ENCODE measurements at regions not wholly inside any gene's neighbourhood (a gene's known extent, or its start where the extent isn't known, plus 50 kb on each side); places are given as distances from the start of the nearest gene placed in this dataset.

- no peak overlapping the region for H3K4me2 ChIP-seq (ENCODE audit: low read length)
- no peaks in the 10 kb centered on the region for H3K9me2 ChIP-seq (ENCODE audit: insufficient read depth)
- ATAC-seq (no peak), DNase-seq (ENCODE audit: low read depth, low spot score) (no peak)
- no peaks in the 10 kb centered on the region; a peak in 1 of 4 replicates for H3K4me1 ChIP-seq (ENCODE audit: control insufficient read depth in 1 of 2, insufficient read depth in 2 of 2, low read length in 2 of 2)
- H2AFZ ChIP-seq (ENCODE audit: low read depth, low read length, poor library complexity, severe bottlenecking) = no peak overlapping the region
- no TSS peak for BruUV-seq (replicated peaks)
- H3K27ac ChIP-seq (ENCODE audit: low read depth, low read length) = no peak overlapping the region
- RAD21 ChIA-PET (ENCODE audit: low non-redundant PET in 1 of 2, low total read pairs in 2 of 2, uncharacterized antibody in 2 of 2, unreplicated experiment in 2 of 2) = no interaction called here
- no peaks in the 10 kb centered on the region for H3K9me3 ChIP-seq (ENCODE audit: control insufficient read depth in 1 of 2, insufficient read depth in 1 of 2, low read depth in 1 of 2, low read length in 2 of 2)
- CTCF ChIA-PET = no interaction called here
- H3K36me3 ChIP-seq (ENCODE audit: control insufficient read depth in 1 of 2, insufficient read depth in 2 of 2, low read length in 2 of 2) = no peaks in the 10 kb centered on the region
- POLR2A ChIA-PET = no interaction called here
- no peaks in the 10 kb centered on the region for H3K27me3 ChIP-seq (ENCODE audit: insufficient read depth, low read length)
- H3K4me3 ChIP-seq (replicated peaks in 1 of 2; ENCODE audit: low read depth in 1 of 2, low read length in 2 of 2) = no peak overlapping the region
- H3K79me2 ChIP-seq (ENCODE audit: insufficient read depth, low read length) = no peaks in the 10 kb centered on the region
- no peaks in the 10 kb centered on the region for H4K20me1 ChIP-seq (ENCODE audit: insufficient read depth)
- intact Hi-C loops (cut with micrococcal nuclease) = no loop called here
- no peak overlapping the region for H3K9ac ChIP-seq (ENCODE audit: low read length)
- no peak for TF ChIP-seq FOSL1 (IDR thresholded peaks at IDR 0.05; ENCODE audit: low read depth)
- no peak for TF ChIP-seq ZFX (IDR thresholded peaks at IDR 0.05)
- no peak for TF ChIP-seq CBX3 (IDR thresholded peaks at IDR 0.05; ENCODE audit: low read depth)
- no peak for TF ChIP-seq ZBTB33 (IDR thresholded peaks at IDR 0.05; ENCODE audit: extremely low read depth, insufficient replicate concordance, low read length)
- no peak for TF ChIP-seq YY1 (IDR thresholded peaks at IDR 0.05; ENCODE audit: extremely low read depth, insufficient replicate concordance, low read depth, low read length)
- TF ChIP-seq EZH2 (IDR thresholded peaks at IDR 0.05) = no peak
- TF ChIP-seq RAD21 (IDR thresholded peaks at IDR 0.05; ENCODE audit: low read depth) = no peak
- no peak for TF ChIP-seq CEBPB (IDR thresholded peaks at IDR 0.05; ENCODE audit: low read depth)
- no peak for TF ChIP-seq ELF1 (IDR thresholded peaks at IDR 0.05; ENCODE audit: borderline replicate concordance, low read depth)
- no peak for TF ChIP-seq SP1 (IDR thresholded peaks at IDR 0.05; ENCODE audit: low read depth)
- no peak for TF ChIP-seq ZNF274 (IDR thresholded peaks at IDR 0.05; ENCODE audit: low read depth, low read length)
- no peak for TF ChIP-seq SIN3A (IDR thresholded peaks at IDR 0.05; ENCODE audit: low read depth)
- no peak for TF ChIP-seq CTCF (IDR thresholded peaks at IDR 0.05 in 2 of 3, conservative IDR thresholded peaks at IDR 0.05 in 1 of 3; ENCODE audit: borderline replicate concordance in 1 of 3, insufficient read depth in 1 of 3, low read depth in 2 of 3, low read length in 2 of 3)
- no peak for TF ChIP-seq MAX (IDR thresholded peaks at IDR 0.05)
- no peak for TF ChIP-seq ATF3 (IDR thresholded peaks at IDR 0.05)
- no peak for TF ChIP-seq REST (IDR thresholded peaks at IDR 0.05; ENCODE audit: low read depth)
- no peak for TF ChIP-seq POLR2A (IDR thresholded peaks at IDR 0.05; ENCODE audit: borderline replicate concordance, extremely low read depth, insufficient read depth, insufficient read length)
- no peak for TF ChIP-seq TCF7L2 (IDR thresholded peaks at IDR 0.05; ENCODE audit: borderline replicate concordance, extremely low read depth, insufficient read depth, insufficient read length)
- no peak for TF ChIP-seq POLR2AphosphoS5 (IDR thresholded peaks at IDR 0.05; ENCODE audit: low read depth, low read length)
Measured at GRCh38 chr1:172954476-172955150, 96.1 kb downstream of the TNFSF18 start.
